NCI-H146 treated with DMSO at 0.1 percent for 48 hours (cell line): ENCODE measurements at regions not wholly inside any gene's neighbourhood (a gene's known extent, or its start where the extent isn't known, plus 50 kb on each side); places are given as distances from the start of the nearest gene placed in this dataset.
"Not testable (repeated sequence)": the region's sequence is repeated elsewhere in the genome, so short reads cannot be mapped to it uniquely, and the experiment has no call there.

Experiments used
- DNase-seq: peaks from one replicate; lab custom pipeline; 2025; ENCODE audit not compliant: unreplicated experiment; lab: John Stamatoyannopoulos, UW

DNA sequence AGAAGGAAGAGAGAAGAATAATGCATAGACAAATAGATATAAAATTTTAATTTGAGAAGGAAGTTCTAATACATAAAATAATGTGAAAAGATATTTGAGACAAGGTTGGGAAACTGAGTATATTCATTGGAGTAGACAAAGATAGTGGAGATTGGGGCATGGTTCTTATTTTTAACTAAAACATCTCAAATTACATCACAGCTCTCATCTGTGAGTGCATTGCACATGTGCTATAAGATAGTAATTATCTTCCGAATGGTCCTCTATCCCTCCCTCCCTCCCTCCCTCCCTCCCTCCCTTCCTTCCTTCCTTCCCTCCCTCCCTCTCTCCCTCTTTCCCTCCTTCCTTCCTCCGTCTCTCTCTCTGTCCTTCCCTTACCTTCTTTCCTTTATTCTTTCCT lies 1104.0 kb upstream of the FLRT2 start:
- DNase-seq, result no peak

DNA sequence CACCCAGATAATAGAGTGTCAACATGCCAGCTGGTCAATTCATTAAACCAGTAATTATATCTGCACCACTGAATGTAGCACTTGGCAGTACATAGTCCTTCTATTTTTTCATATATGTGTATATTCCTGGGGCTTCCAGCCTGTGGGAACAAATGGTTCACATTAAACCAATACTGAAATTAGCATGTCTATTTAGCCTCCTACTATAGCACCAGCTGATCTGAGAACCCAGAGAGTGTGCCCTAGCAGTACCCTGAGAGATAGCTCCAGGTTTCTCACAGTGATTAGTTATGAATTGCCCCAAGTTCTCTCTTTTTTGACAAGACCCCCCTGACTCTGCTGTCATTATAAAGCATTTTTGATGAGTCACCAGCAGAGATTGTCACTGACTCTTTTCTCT lies 1097.3 kb upstream of the FLRT2 start:
- DNase-seq, result peak; percentile 86

DNA sequence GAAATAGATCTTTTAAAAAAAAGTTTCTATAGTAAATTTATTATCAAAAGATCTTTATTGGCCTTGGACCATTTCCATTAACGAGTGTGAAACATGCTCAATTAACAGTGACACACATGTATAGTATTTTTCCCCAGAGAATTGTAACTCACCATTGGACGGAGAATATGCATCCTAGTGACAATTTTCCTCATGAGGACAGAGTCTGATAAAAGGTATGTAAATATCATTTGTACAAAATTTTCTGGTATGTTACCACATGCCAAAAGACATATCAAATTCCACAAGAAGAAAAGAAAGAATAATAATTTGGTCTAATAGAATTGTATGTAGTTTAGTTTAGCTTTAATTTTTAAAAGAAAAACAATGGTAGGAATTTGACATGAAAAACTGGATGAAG lies 1096.0 kb upstream of the FLRT2 start:
- DNase-seq, result no peak

DNA sequence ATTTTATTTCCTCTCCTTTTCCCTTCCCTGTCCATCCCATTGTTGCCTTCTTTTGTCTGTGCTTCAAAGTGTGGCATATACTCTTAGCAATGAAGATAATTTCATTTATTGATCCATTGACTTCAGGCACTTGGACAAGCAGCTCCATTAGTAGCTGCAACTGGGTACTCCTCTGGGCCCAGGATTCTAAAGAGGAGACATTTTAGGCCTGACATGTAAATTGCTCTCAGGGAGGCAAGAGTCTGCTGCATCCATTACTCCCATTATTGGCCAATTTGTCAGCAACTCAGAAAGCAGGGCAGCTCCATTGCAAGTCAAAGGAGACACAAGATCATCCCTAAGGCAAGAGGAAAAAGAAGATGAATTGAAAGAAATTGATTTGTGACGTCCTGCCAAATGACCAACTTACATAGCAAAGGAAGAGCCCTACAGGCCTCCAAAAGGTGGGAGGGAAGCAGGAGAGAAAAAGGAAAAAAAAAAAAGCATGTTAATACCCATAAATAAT lies 1094.1 kb upstream of the FLRT2 start:
- DNase-seq, result no peak

GRCh38 chr14:84436528-84436927 lies 1093.4 kb upstream of the FLRT2 start:
- no peak for DNase-seq

DNA sequence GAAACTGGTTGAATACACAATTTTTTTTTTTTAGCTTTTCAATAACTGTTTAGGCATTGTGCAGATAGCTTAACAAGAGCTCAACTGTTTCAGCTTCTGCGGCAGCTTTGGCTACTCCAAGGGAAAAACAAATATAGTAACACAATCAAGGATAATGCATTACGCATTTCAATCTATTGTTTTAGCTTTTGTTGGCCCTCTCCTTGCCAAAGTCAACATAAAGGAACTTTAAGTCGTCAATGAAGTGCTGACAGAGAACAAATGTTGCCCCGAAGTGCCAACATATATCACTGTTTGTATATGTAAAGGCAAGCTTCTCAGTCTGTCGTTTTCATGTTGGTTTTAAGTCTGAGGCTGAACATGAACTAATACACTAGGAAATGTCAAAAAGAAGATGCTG lies 1087.4 kb upstream of the FLRT2 start:
- peak; percentile 35 for DNase-seq

DNA sequence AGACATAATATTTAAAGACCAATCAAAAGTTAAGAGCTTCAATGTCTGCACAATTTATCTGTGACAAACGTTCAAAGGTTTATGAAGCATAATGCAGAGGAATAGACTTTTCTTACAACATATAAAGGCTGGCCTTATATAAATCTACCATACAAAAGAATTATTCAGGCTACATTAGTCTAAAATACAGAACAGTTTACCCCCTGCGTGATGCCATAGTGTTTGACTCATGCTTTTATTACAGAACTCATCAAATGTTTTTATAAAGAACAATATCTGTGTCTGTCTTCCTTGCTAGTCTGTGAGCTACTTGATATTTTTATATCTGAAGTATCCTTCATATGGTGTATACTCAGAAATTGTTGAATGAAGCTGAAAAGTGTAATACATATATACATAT lies 1084.5 kb upstream of the FLRT2 start:
- DNase-seq, result no peak

DNA sequence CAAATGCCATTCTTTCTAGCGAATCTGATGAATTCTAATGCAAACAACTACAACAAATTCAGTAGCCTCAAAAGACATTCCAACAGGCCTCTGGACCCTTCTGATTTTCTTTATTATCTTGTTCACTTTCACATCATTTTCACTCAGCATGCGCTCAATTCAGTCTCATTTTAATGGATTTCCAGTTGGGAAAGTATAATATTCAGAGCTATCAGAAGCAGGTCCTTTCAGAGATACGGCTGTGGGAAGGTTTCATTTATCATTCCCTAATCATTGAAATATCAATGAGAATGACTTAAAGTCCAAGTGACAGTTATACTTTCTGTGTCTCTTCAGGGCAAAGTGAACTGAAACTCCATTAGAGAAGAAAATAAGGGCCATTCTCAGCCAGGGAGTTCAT lies 1083.7 kb upstream of the FLRT2 start:
- no peak for DNase-seq

DNA sequence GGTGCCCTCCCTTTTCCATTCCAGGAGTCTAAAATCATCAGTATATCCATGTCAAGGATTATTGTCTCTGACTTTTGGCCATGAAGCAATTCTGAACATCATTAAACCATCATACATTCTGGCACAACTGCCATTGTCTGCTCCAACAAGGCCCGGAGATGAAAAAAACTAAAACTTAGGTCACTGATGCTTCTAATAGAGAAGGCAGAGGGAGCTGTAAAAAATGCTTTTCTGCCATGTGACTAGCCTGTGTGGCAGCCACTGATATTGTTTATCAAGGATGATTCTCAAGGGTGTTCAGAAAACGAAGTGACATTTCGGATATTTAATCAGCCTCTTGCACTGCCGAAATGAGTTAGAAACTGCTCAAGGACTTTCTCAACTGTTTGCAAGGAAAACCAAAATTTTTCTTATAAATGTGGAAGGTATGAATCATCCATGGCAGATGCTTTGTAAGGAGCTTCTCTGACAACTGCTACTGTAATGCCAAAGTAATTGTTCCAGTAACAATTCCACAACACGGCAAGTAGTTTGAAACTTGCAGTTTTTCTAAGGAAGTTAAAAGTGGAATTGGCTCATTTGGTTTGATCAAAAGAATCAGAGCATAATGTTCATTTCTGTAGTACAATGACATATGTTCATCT lies 1076.5 kb upstream of the FLRT2 start:
- DNase-seq, result no peak

DNA sequence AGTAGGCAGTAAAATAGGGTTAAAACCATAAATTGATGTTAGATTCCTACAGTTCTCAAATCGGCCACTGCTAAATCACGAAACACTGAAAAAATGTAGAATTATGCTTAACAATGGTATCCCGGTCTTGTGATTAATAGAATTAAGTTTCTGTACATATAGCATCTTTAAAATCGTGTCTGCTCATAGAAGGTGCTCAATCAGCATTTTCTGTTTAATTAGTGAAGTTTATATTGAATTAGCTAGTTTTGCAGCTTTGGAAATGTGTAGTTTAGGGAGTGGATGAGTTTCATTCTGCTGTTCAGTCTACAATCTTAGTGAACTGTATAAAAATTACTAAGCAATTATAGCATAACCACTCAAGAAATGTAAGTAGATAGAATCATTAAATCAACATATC lies 1075.8 kb upstream of the FLRT2 start:
- DNase-seq, result no peak

- DNase-seq, result no peak
Observed at GRCh38 chr14:84456946-84457345, 1073.0 kb upstream of the FLRT2 start.

DNA sequence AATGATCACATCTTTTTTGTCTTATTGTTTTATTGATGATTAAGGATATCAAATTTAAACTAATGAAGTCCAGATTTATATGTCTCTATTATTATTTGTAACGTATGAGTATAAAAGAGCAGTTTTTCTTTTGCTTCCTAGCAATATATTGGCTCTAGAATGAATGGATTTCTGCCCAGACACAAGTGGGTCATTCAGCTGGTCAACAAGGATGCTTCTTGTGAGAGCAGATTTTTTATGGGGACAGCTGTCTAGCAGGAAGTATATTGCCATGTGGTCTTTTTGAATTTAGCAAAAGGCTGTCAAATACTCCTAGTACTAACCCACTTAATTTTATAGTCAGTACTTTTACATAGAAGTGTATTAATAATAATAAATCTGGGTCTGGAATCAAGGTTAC lies 1071.1 kb upstream of the FLRT2 start:
- DNase-seq, result no peak

DNA sequence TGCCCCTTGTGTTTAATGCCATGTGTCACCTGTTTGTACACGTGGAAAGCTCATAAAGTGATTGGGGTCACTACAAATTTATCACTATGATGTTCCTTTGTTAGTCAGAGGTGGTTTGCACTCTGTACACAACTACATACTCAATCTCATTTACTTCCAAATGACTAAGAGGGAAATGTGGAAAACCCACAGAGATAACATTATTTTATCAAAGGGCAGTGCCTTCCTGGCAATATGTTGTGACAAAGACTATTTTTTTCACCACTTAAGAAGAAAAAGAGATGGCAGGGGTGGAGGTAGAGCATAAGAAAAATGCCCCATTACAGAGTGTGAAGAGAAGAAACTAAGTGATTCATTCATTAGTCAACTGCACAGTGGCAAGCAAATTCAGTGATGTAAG lies 1064.1 kb upstream of the FLRT2 start:
- no peak for DNase-seq

- no peak for DNase-seq
Observed at GRCh38 chr14:84468153-84468552, 1061.8 kb upstream of the FLRT2 start.

DNA sequence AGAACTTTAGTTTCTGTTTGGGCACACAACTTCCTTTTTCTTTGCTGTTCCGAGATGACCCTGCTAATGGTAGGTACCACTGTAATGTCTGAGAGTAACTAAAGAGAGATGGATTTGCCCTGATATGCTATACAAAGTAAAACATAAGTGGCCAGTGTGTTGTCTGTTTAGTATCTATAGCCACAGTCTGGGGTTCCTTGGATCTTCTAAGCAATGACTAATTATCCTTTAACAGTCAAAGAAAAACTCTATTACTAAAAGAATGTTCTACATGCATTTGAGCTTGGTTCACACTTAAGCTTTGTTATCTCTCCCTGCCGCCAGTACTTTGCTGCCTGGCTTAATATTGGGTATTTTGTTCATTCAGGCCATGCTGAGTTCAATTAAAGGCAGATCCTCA lies 1051.9 kb upstream of the FLRT2 start:
- no peak for DNase-seq

DNA sequence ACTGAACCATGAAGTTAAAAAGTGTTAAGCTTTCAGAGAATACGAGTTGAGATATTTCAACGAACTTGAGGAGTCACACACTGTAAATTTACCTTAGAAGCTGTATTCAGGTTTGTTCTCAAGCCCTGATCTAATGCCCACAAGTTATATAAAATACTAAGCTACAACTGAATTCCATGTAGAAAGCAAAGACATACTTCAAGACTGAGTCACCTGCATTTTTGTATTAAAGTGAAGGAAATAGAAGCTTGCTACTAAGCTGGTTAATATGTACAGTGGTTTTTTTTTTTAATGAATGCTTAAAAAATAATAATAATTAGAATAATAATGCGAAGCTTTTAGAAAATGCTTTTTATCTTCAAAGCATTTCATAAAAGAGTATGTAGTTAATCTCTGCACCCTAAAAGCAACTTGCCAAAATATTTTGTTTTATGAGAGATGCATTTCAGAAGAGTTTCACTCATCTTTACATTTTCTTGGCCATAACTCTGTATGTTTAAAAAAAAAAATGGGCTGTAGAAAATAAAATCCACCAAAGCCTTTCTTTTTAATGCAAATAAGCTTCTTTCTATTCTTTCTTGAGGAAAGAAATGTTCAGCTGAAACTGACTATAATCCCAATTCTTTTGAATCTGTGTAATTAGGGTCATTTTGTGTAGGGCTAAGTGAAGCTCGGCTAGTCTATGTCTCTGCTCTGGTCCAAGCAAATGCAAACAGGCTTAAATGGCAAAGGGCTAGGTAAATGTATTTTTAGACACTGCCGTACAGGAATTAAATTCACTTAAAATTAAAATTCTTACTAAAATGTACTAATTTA lies 1047.5 kb upstream of the FLRT2 start:
- no peak for DNase-seq

DNA sequence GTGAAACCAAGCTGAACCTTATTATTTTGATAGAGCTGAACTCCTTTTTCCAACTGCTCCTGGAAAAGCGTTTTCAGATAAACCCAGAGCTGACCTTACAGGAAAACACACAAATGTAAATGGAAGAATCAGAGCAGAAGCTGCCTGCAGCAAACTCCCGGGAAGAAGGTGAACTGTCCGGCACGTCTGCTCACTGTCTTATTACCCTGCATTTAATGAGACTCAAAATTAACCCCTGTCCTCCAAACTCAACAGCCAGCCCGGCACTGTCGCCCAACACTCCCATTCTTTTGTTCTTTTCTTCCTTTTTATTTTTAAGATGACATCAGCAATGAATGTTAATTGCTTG lies 1046.9 kb upstream of the FLRT2 start:
- DNase-seq, result no peak

- not testable (repeated sequence) for DNase-seq
Observed at GRCh38 chr14:84484243-84484642, 1045.7 kb upstream of the FLRT2 start.

- DNase-seq, result no peak
Observed at GRCh38 chr14:84485036-84485435, 1044.9 kb upstream of the FLRT2 start.

DNA sequence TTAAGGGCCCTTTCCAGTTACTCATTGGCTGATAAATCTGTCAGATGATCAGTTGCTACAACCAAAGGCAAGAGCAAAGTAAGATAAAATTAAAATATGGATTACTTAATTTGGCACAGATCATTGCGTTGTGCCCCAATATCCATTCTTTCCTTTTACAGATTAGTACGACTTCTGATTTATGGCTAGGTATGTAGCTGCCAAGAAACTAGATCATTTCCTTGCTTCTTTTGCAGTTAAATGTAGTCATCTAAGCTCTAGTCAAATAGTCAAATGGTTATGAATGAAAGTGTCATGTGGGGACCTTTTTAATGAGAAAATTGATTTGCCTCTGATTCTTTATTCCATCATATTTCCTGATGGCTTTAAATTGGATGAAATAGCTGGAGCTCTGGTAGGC lies 1039.9 kb upstream of the FLRT2 start:
- no peak for DNase-seq

DNA sequence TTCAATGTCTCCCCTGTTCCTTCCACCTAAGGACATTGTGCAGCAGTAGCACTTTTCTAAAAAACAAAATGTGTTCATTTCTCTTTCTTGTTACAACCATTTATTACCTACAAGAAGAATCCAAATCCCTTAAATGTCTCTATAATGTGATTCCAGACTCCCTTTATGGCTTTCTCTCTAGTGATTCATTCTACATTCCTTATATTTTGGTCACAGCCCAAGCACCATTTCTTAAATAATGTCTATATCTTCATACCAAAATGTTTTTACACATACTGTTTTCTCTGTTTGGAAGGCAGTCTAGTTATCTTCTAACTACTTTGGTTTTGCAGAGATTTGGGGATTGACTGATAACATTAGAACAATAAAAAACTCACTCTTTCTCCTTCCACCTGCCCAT lies 1037.3 kb upstream of the FLRT2 start:
- DNase-seq, result no peak

- DNase-seq, result no peak
Observed at GRCh38 chr14:84493779-84494178, 1036.2 kb upstream of the FLRT2 start.

DNA sequence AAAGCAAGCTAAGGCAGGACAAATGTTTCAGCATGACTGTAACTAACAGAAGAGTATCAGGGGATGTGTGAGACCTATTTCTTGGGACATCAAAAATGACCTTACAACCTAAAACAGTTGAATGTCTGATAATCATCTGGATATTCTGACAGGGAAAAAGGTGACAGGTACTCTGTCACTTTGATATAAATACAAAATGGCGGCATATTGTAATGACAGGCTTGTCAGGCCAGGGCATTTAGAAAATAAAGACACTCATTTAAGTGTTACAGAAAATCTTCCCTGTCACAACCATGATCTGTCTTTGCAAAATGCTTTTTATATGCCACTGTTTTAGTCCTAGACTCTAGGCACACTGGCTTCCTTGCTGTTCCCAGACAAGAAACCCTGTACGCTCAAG lies 1033.3 kb upstream of the FLRT2 start:
- DNase-seq, result no peak
